ENCODE measurements at regions not wholly inside any gene's neighbourhood (a gene's known extent, or its start where the extent isn't known, plus 50 kb on each side); places are given as distances from the start of the nearest gene placed in this dataset.

DNA sequence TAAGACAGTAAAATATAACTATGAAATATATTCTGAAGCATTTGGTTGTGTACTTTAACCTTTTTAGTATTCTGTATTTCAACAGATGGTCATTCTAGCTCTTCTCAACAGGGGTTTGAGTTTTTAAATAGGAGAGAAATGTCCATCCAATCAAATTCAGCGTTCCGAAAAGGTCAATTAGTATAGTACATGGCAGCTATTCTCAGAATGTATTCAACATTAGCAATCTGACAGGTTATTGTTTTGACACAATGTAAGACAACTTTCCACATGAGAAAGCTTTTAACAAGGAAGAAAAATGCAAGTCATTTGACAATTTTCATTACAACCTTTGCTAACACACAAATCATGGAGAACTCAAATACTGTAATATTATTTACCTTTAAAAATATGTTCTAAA is 996.3 kb upstream of the CDH10 start:
- TF ChIP-seq, protein P1, sequence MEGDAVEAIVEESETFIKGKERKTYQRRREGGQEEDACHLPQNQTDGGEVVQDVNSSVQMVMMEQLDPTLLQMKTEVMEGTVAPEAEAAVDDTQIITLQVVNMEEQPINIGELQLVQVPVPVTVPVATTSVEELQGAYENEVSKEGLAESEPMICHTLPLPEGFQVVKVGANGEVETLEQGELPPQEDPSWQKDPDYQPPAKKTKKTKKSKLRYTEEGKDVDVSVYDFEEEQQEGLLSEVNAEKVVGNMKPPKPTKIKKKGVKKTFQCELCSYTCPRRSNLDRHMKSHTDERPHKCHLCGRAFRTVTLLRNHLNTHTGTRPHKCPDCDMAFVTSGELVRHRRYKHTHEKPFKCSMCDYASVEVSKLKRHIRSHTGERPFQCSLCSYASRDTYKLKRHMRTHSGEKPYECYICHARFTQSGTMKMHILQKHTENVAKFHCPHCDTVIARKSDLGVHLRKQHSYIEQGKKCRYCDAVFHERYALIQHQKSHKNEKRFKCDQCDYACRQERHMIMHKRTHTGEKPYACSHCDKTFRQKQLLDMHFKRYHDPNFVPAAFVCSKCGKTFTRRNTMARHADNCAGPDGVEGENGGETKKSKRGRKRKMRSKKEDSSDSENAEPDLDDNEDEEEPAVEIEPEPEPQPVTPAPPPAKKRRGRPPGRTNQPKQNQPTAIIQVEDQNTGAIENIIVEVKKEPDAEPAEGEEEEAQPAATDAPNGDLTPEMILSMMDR (IDR thresholded peaks at IDR 0.05; ENCODE audit: unreplicated experiment) = no peak
- no peaks in the 10 kb centered on the region for H3K4me1 Mint-ChIP-seq (ENCODE audit: low read depth)
- no peak for DNase-seq (ENCODE audit: low spot score, unreplicated experiment)
- H3K9me3 Mint-ChIP-seq (ENCODE audit: low read depth) = no peaks in the 10 kb centered on the region
- no peak overlapping the region for H3K27ac Mint-ChIP-seq
- H3K36me3 Mint-ChIP-seq (ENCODE audit: insufficient read depth) = no peaks in the 10 kb centered on the region
- H3K27me3 Mint-ChIP-seq = no peaks in the 10 kb centered on the region
- no peak overlapping the region for H3K4me3 Mint-ChIP-seq (ENCODE audit: low read depth)

DNA sequence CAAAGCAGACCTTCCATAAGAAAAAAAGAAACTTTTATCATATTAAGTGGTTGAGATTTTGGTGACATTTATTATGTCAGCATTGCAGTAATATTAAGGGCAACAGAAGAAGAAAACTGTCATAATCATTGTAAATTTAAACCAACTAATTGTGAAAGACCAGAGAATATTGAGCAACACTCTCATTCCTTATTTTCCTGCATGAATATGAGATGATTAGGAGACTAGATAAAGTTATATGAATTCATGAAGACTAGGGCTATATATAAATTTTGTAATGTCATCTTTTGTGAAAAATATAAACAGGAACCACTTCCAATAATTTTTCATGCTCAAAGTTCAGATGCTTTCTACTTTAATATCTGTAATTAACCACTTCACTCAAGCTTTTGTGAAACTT is 974.5 kb upstream of the CDH10 start:
- Mint-ChIP-seq H3K9me3 (ENCODE audit: low read depth) (peaks cover 3% of the 10 kb centered on the region), H3K27me3 (no peaks in the 10 kb centered on the region), H3K36me3 (ENCODE audit: insufficient read depth) (no peaks in the 10 kb centered on the region), H3K4me3 (ENCODE audit: low read depth) (no peak overlapping the region), H3K27ac (no peak overlapping the region), H3K4me1 (ENCODE audit: low read depth) (no peaks in the 10 kb centered on the region)
- TF ChIP-seq, protein P1 (IDR thresholded peaks at IDR 0.05; ENCODE audit: unreplicated experiment) = no peak
- no peak for DNase-seq (ENCODE audit: low spot score, unreplicated experiment)

DNA sequence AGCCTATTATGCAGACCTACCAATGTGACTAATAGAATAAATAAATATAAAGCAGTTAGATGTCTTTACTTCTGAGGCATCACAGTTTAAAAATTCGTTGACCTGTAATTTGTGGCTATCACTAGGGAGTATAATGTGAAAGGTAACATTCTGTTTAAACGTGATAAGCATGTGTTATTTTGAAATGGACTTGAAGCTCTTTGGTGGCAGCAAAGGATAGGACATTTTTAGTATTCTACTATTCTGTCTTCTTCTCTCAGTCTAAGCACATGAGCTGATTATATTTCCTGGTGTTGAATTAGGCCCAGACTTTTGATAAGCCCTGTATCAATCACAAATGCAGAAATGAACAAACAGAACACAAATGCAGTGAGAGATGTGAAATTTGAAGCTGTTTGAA is 974.0 kb upstream of the CDH10 start:
- Mint-ChIP-seq H3K9me3 (ENCODE audit: low read depth) (peaks cover 3% of the 10 kb centered on the region), H3K4me1 (ENCODE audit: low read depth) (no peaks in the 10 kb centered on the region), H3K27ac (no peak overlapping the region), H3K4me3 (ENCODE audit: low read depth) (no peak overlapping the region), H3K36me3 (ENCODE audit: insufficient read depth) (no peaks in the 10 kb centered on the region), H3K27me3 (no peaks in the 10 kb centered on the region)
- TF ChIP-seq, protein P1 (IDR thresholded peaks at IDR 0.05; ENCODE audit: unreplicated experiment) = no peak
- no peak for DNase-seq (ENCODE audit: low spot score, unreplicated experiment)

DNA sequence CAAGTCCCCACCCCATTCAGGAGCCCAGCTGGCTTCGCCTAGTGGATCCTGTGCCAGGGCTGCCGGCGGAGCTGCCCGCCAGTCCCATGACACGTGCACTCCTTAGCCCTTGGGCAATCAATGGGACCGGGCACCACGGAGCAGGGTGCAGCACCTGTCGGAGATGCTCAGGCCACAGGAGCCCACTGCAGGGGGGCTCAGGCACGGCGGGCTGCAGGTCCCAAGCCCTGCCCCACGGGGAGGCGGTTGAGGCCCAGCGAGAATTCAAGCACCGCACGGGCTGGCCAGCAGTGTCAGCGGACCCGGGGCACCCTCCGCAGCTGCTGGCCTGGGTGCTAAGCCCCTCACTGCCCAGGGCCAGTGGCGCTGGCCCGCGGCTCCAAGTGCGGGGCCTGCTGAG is 969.7 kb upstream of the CDH10 start:
- Mint-ChIP-seq H3K36me3 (ENCODE audit: insufficient read depth) (no peaks in the 10 kb centered on the region), H3K27ac (no peak overlapping the region), H3K4me1 (ENCODE audit: low read depth) (no peaks in the 10 kb centered on the region), H3K9me3 (ENCODE audit: low read depth) (peaks cover 6% of the 10 kb centered on the region), H3K4me3 (ENCODE audit: low read depth) (no peak overlapping the region), H3K27me3 (no peaks in the 10 kb centered on the region)
- TF ChIP-seq, protein P1 (IDR thresholded peaks at IDR 0.05; ENCODE audit: unreplicated experiment) = no peak
- no peak for DNase-seq (ENCODE audit: low spot score, unreplicated experiment)

DNA sequence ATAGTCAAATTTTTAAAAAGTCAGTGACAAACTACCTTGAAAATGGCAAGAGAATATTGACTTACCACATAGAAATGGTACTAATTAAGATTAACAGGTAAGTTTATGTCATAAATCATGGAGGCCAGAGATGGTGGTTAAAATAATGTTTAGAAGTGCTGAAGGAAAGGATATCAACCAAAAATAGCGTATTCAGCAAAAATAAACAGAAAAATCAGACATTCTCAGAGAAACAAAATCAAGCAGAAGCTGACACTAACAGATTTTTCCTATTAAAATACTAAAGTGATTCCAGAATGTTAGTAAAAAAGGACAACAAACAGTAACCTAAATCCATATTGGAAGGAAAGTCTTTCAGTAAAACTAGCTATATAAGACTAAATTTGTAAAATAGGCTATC is 959.9 kb upstream of the CDH10 start:
- H3K27ac Mint-ChIP-seq = no peak overlapping the region
- DNase-seq (ENCODE audit: low spot score, unreplicated experiment) = no peak
- peaks cover 3% of the 10 kb centered on the region for H3K9me3 Mint-ChIP-seq (ENCODE audit: low read depth)
- H3K36me3 Mint-ChIP-seq (ENCODE audit: insufficient read depth) = no peaks in the 10 kb centered on the region
- H3K4me1 Mint-ChIP-seq (ENCODE audit: low read depth) = peaks cover 3% of the 10 kb centered on the region
- H3K27me3 Mint-ChIP-seq = no peaks in the 10 kb centered on the region
- TF ChIP-seq, protein P1 (IDR thresholded peaks at IDR 0.05; ENCODE audit: unreplicated experiment) = no peak
- H3K4me3 Mint-ChIP-seq (ENCODE audit: low read depth) = no peak overlapping the region
